Hepatocyte (in vitro differentiated cells): ENCODE measurements at regions not wholly inside any gene's neighbourhood (a gene's known extent, or its start where the extent isn't known, plus 50 kb on each side); places are given as distances from the start of the nearest gene placed in this dataset.

Experiments used
- CTCF ChIP-seq: fragments of 200-600 bp; sonication (generic); IDR thresholded peaks from 2 replicates; pipeline ENCODE4 v1.5.1; 2016; ENCODE audit warnings: antibody characterized with exemption, mild to moderate bottlenecking; ENCODE audit not compliant: poor library complexity
- EZH2 ChIP-seq: fragments of 200-600 bp; sonication (generic); IDR thresholded peaks from 2 replicates; pipeline ENCODE4 v1.6.1; 2016; ENCODE audit warnings: antibody characterized with exemption, mild to moderate bottlenecking, borderline replicate concordance

- TF ChIP-seq CTCF (no peak), EZH2 (no peak)
Measured at GRCh38 chr11:110818032-110818687, 105.9 kb upstream of the ARHGAP20 start.
